ENCODE measurements at regions not wholly inside any gene's neighbourhood (a gene's known extent, or its start where the extent isn't known, plus 50 kb on each side); places are given as distances from the start of the nearest gene placed in this dataset.
"Not testable (repeated sequence)": the region's sequence is repeated elsewhere in the genome, so short reads cannot be mapped to it uniquely, and the experiment has no call there.

GRCh38 chr7:155394413-155394812 is 63.5 kb upstream of the EN2 start:
- WGBS = 92% methylated on average over 7 of the region's 7 CpGs
- H3K27ac ChIP-seq = no peak overlapping the region
- no peaks in the 10 kb centered on the region for H3K9me3 ChIP-seq
- H3K27me3 ChIP-seq = peaks cover 86% of the 10 kb centered on the region
- H3K36me3 ChIP-seq = no peaks in the 10 kb centered on the region
- TF ChIP-seq POLR2A (IDR thresholded peaks at IDR 0.05) (no peak), POLR2AphosphoS5 (IDR thresholded peaks at IDR 0.05) (no peak), CTCF (IDR thresholded peaks at IDR 0.05) (no peak), EP300 (IDR thresholded peaks at IDR 0.05) (no peak)
- no peaks in the 10 kb centered on the region for H3K4me1 ChIP-seq
- H3K4me3 ChIP-seq = no peak overlapping the region
- no peak for DNase-seq (ENCODE audit: low spot score in 2 of 2)

DNA sequence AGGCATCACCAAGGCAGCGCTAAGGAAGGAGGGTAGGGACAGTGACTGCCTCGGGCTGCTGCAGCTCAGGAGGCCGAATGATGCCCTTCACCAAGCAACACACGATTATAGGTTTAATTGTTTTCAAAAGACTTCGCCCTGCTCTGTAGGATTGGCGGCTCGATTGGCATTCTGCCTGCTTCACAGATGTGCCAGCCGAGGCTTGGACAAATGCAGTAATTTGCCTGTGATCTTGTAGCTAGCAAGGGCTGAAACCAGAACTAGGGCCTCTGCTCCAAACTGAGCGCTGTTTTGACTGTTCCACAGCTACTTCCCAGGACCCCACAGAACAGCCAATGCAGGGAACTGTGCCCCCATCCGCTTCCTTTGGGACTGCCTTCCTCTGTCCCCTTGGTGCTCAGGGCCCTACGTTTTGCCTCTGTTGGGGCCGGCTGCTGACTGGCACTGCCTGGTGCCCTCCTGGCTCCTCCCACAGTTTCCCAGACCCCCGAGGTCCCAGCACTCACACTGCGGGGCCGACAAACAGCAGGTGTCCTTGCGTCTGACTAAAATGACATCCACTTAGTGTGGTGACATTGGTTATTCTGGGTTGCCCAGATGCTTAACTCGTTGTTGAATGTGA is 62.6 kb upstream of the EN2 start:
- DNase-seq (ENCODE audit: low spot score in 2 of 2) = no peak
- no peak for TF ChIP-seq POLR2AphosphoS5 (IDR thresholded peaks at IDR 0.05)
- no peak for TF ChIP-seq EP300 (IDR thresholded peaks at IDR 0.05)
- TF ChIP-seq CTCF (IDR thresholded peaks at IDR 0.05) = no peak
- TF ChIP-seq POLR2A (IDR thresholded peaks at IDR 0.05) = no peak
- Histone ChIP-seq H3K4me3 (no peak overlapping the region), H3K9me3 (no peaks in the 10 kb centered on the region), H3K27me3 (peaks cover 85% of the 10 kb centered on the region), H3K27ac (no peak overlapping the region), H3K36me3 (no peaks in the 10 kb centered on the region), H3K4me1 (no peaks in the 10 kb centered on the region)
- WGBS = 53% methylated on average over 13 of the region's 17 CpGs

GRCh38 chr7:155396661-155397060 is 61.3 kb upstream of the EN2 start:
- 81% methylated on average over 12 of the region's 16 CpGs for WGBS
- Histone ChIP-seq H3K36me3 (no peaks in the 10 kb centered on the region), H3K27ac (no peak overlapping the region), H3K4me3 (no peak overlapping the region), H3K4me1 (no peaks in the 10 kb centered on the region), H3K27me3 (peaks cover 87% of the 10 kb centered on the region), H3K9me3 (no peaks in the 10 kb centered on the region)
- no peak for TF ChIP-seq POLR2A (IDR thresholded peaks at IDR 0.05)
- TF ChIP-seq EP300 (IDR thresholded peaks at IDR 0.05) = no peak
- no peak for TF ChIP-seq POLR2AphosphoS5 (IDR thresholded peaks at IDR 0.05)
- no peak for TF ChIP-seq CTCF (IDR thresholded peaks at IDR 0.05)
- DNase-seq (ENCODE audit: low spot score in 2 of 2) = no peak

- H3K27me3 ChIP-seq = peaks cover 87% of the 10 kb centered on the region
- not testable (repeated sequence) for H3K4me3 ChIP-seq; H3K9me3 ChIP-seq; H3K27ac ChIP-seq; DNase-seq (ENCODE audit: low spot score in 2 of 2); H3K36me3 ChIP-seq; H3K4me1 ChIP-seq
- WGBS = 87% methylated on average over 19 of the region's 49 CpGs
These were observed 59.9 kb upstream of the EN2 start for GRCh38 chr7:155397758-155398714.

DNA sequence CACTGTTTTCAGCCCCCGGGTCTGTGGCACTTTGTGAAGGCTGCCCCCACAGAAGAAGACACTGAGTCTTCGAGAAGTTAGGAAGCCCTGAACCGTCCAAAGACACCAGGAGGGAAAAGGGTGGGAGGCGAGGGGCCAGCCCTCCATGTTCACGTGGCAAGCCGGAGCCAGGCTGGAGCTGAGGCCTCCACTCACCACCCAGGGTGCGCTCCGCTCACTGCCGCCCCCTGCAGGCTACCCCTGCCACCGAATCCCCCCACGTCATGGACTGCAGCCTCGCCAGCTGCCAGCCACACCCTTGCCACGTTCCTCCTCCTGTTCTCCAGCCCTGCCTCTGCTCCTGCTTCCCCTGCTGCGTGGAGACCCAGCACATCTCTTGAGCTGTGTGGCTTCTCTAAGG is 59.0 kb upstream of the EN2 start:
- Histone ChIP-seq H3K4me1 (no peaks in the 10 kb centered on the region), H3K27me3 (peaks cover 91% of the 10 kb centered on the region), H3K27ac (no peak overlapping the region), H3K9me3 (no peaks in the 10 kb centered on the region), H3K4me3 (no peak overlapping the region), H3K36me3 (no peaks in the 10 kb centered on the region)
- no peak for DNase-seq (ENCODE audit: low spot score in 2 of 2)
- TF ChIP-seq POLR2A (IDR thresholded peaks at IDR 0.05) = no peak
- TF ChIP-seq CTCF (IDR thresholded peaks at IDR 0.05) = no peak
- TF ChIP-seq POLR2AphosphoS5 (IDR thresholded peaks at IDR 0.05) = no peak
- no peak for TF ChIP-seq EP300 (IDR thresholded peaks at IDR 0.05)
- WGBS = 50% methylated on average over 7 of the region's 14 CpGs

Data from suprapubic skin (tissue), 4 donors.